ENCODE measurements at regions not wholly inside any gene's neighbourhood (a gene's known extent, or its start where the extent isn't known, plus 50 kb on each side); places are given as distances from the start of the nearest gene placed in this dataset.

DNA sequence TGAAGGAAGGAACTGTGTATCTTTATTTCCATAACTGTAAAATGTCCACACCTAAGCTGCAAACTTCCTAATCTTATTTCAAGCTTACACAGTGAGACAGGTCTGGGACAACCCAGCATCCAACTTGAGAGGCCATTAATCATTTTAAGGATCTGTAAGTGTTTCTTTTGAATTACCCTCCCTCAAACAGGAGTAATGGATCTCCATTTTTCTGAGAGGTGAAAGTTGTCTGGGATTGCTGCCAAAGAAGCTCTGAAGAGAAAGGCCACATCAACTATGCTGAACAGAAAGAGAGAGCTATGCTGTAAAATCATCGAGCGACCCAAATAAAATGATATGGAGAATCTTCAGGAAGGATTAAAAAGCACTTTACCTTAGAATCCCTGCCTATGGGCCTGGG, 131.7 kb upstream of the CPNE8 start:
- TF ChIP-seq EZH2 (IDR thresholded peaks at IDR 0.05; ENCODE audit: borderline replicate concordance, insufficient read depth, low read depth, low read length, poor library complexity, severe bottlenecking) = no peak
- TF ChIP-seq, protein P1, sequence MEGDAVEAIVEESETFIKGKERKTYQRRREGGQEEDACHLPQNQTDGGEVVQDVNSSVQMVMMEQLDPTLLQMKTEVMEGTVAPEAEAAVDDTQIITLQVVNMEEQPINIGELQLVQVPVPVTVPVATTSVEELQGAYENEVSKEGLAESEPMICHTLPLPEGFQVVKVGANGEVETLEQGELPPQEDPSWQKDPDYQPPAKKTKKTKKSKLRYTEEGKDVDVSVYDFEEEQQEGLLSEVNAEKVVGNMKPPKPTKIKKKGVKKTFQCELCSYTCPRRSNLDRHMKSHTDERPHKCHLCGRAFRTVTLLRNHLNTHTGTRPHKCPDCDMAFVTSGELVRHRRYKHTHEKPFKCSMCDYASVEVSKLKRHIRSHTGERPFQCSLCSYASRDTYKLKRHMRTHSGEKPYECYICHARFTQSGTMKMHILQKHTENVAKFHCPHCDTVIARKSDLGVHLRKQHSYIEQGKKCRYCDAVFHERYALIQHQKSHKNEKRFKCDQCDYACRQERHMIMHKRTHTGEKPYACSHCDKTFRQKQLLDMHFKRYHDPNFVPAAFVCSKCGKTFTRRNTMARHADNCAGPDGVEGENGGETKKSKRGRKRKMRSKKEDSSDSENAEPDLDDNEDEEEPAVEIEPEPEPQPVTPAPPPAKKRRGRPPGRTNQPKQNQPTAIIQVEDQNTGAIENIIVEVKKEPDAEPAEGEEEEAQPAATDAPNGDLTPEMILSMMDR (IDR thresholded peaks at IDR 0.05) = no peak
- POLR2A ChIA-PET = no interaction called here
- ATAC-seq (ENCODE audit: low read depth) = no peak
- H3K9me3 ChIP-seq (ENCODE audit: control extremely low read depth in 1 of 3, control insufficient read depth in 2 of 3, insufficient read depth in 1 of 3, low read length in 2 of 3) = no peaks in the 10 kb centered on the region
- no CpG with 5 or more reads among the region's 2 CpGs for WGBS (ENCODE audit: insufficient coverage)
- H3K4me3 ChIP-seq (ENCODE audit: control extremely low read depth in 1 of 5, extremely low read depth in 1 of 5, insufficient read depth in 1 of 5, low read depth in 2 of 5, low read length in 4 of 5) = no peak overlapping the region
- no peak overlapping the region for H3K4me2 ChIP-seq (replicated peaks; ENCODE audit: low read depth, low read length, poor library complexity, severe bottlenecking)
- H3K79me2 ChIP-seq (ENCODE audit: control insufficient read depth, insufficient read depth, low read length) = no peaks in the 10 kb centered on the region
- no peak for DNase-seq
- H2AFZ ChIP-seq (ENCODE audit: insufficient read depth, low read depth, low read length, poor library complexity, severe bottlenecking) = no peak overlapping the region
- H4K20me1 ChIP-seq (ENCODE audit: control insufficient read depth, insufficient read depth, low read length, poor library complexity, severe bottlenecking) = no peaks in the 10 kb centered on the region
- CTCF ChIA-PET = no interaction called here
- no peaks in the 10 kb centered on the region for H3K4me1 Mint-ChIP-seq
- no peaks in the 10 kb centered on the region for H3K27me3 ChIP-seq (replicated peaks in 1 of 4; ENCODE audit: control extremely low read depth in 1 of 4, control insufficient read depth in 3 of 4, insufficient read depth in 4 of 4, low read length in 3 of 4)
- H3K27me3 Mint-ChIP-seq = no peaks in the 10 kb centered on the region
- H3K9ac ChIP-seq (ENCODE audit: low read length) = no peak overlapping the region
- no peaks in the 10 kb centered on the region for H3K4me1 ChIP-seq (ENCODE audit: control insufficient read depth in 2 of 2, insufficient read depth in 2 of 2, low read length in 2 of 2)
- intact Hi-C loops (cut with micrococcal nuclease) = no loop called here
- H3K36me3 ChIP-seq (replicated peaks in 1 of 2; ENCODE audit: control extremely low read depth in 1 of 2, control insufficient read depth in 1 of 2, extremely low read depth in 1 of 2, insufficient read depth in 2 of 2, low read length in 1 of 2) = no peaks in the 10 kb centered on the region
- no peak overlapping the region for H3K4me3 Mint-ChIP-seq
- H3K27ac Mint-ChIP-seq = no peak overlapping the region
- no peaks in the 10 kb centered on the region for H3K9me3 Mint-ChIP-seq (ENCODE audit: insufficient read depth)
- no peak overlapping the region for H3K27ac ChIP-seq (ENCODE audit: low read length in 2 of 2)

DNA sequence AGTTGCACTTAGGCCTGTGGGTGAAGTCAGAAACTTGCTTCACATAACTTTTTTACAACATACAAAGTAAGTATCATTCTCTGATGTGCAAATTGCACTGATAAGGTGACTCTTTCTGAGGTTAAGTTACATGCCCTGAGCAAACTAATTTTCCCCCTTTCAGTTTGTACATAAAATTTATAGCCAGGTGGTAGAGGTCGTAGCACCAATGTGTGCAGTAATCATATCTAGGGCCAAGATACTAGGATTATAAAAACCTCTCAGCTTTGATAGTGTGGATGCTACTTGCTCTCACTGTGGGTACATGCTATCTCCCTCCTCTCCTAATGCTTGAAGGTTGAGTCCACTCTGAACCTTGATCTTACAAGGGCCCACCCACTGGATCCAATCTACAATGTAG, 130.7 kb upstream of the CPNE8 start:
- Histone ChIP-seq H3K9ac (ENCODE audit: low read length) (no peak overlapping the region), H2AFZ (ENCODE audit: insufficient read depth, low read depth, low read length, poor library complexity, severe bottlenecking) (no peak overlapping the region), H4K20me1 (ENCODE audit: control insufficient read depth, insufficient read depth, low read length, poor library complexity, severe bottlenecking) (no peaks in the 10 kb centered on the region), H3K79me2 (ENCODE audit: control insufficient read depth, insufficient read depth, low read length) (no peaks in the 10 kb centered on the region), H3K4me2 (replicated peaks; ENCODE audit: low read depth, low read length, poor library complexity, severe bottlenecking) (no peak overlapping the region), H3K36me3 (replicated peaks in 1 of 2; ENCODE audit: control extremely low read depth in 1 of 2, control insufficient read depth in 1 of 2, extremely low read depth in 1 of 2, insufficient read depth in 2 of 2, low read length in 1 of 2) (no peaks in the 10 kb centered on the region), H3K9me3 (ENCODE audit: control extremely low read depth in 1 of 3, control insufficient read depth in 2 of 3, insufficient read depth in 1 of 3, low read length in 2 of 3) (no peaks in the 10 kb centered on the region), H3K27ac (ENCODE audit: low read length in 2 of 2) (no peak overlapping the region), H3K27me3 (replicated peaks in 1 of 4; ENCODE audit: control extremely low read depth in 1 of 4, control insufficient read depth in 3 of 4, insufficient read depth in 4 of 4, low read length in 3 of 4) (no peaks in the 10 kb centered on the region), H3K4me1 (ENCODE audit: control insufficient read depth in 2 of 2, insufficient read depth in 2 of 2, low read length in 2 of 2) (no peaks in the 10 kb centered on the region), H3K4me3 (ENCODE audit: control extremely low read depth in 1 of 5, extremely low read depth in 1 of 5, insufficient read depth in 1 of 5, low read depth in 2 of 5, low read length in 4 of 5) (no peak overlapping the region)
- no CpG with 5 or more reads among the region's 1 CpG for WGBS (ENCODE audit: insufficient coverage)
- Mint-ChIP-seq H3K9me3 (ENCODE audit: insufficient read depth) (no peaks in the 10 kb centered on the region), H3K4me1 (no peaks in the 10 kb centered on the region), H3K27me3 (no peaks in the 10 kb centered on the region), H3K4me3 (no peak overlapping the region), H3K27ac (no peak overlapping the region)
- intact Hi-C loops (cut with micrococcal nuclease) = no loop called here
- CTCF ChIA-PET = no interaction called here
- no peak for DNase-seq
- ATAC-seq (ENCODE audit: low read depth) = no peak
- POLR2A ChIA-PET = no interaction called here
- TF ChIP-seq EZH2 (IDR thresholded peaks at IDR 0.05; ENCODE audit: borderline replicate concordance, insufficient read depth, low read depth, low read length, poor library complexity, severe bottlenecking) = no peak
- TF ChIP-seq, protein P1 (IDR thresholded peaks at IDR 0.05) = no peak
